Neural progenitor cell (in vitro differentiated cells): ENCODE measurements at regions not wholly inside any gene's neighbourhood (a gene's known extent, or its start where the extent isn't known, plus 50 kb on each side); places are given as distances from the start of the nearest gene placed in this dataset.

Experiments used
- DNase-seq: peaks from one replicate; pipeline ENCODE4 v3.0.0-alpha.2; 2016; ENCODE audit warnings: low spot score
- H2AFZ ChIP-seq: fragments of 200-600 bp; sonication (generic); replicated peaks from 2 replicates; pipeline ENCODE4 v1.6.1; 2016; ENCODE audit warnings: antibody characterized with exemption
- H3F3A ChIP-seq: fragments of 200-600 bp; sonication (generic); 2 replicates; pipeline ENCODE4 v1.6.1; 2016; ENCODE audit warnings: antibody characterized with exemption, low read depth
- H3K27ac ChIP-seq: fragments of 200-600 bp; sonication (generic); 2 replicates; pipeline ENCODE4 v1.5.1; 2016; ENCODE audit warnings: mild to moderate bottlenecking
- H3K27me3 ChIP-seq: fragments of 200-600 bp; sonication (generic); 2 replicates; pipeline ENCODE4 v1.6.1; 2016; ENCODE audit warnings: mild to moderate bottlenecking, moderate library complexity
- H3K36me3 ChIP-seq: fragments of 200-600 bp; sonication (generic); 2 replicates; pipeline ENCODE4 v1.5.1; 2016
- H3K4me1 ChIP-seq: fragments of 200-600 bp; sonication (generic); 2 replicates; pipeline ENCODE4 v1.6.1; 2016; ENCODE audit warnings: mixed run types
- H3K4me2 ChIP-seq: fragments of 200-600 bp; sonication (generic); 2 replicates; pipeline ENCODE4 v1.6.1; 2016
- H3K4me3 ChIP-seq: fragments of 200-600 bp; sonication (generic); 2 replicates; pipeline ENCODE4 v1.5.1; 2016
- H3K79me2 ChIP-seq: fragments of 200-600 bp; sonication (generic); 2 replicates; pipeline ENCODE4 v1.6.1; 2016; ENCODE audit warnings: low read depth
- H3K9ac ChIP-seq: fragments of 200-600 bp; sonication (generic); 2 replicates; pipeline ENCODE4 v1.6.1; 2016
- H3K9me3 ChIP-seq: fragments of 200-600 bp; sonication (generic); 2 replicates; pipeline ENCODE4 v1.5.1; 2016; ENCODE audit warnings: low read depth
- H4K20me1 ChIP-seq: fragments of 200-600 bp; sonication (generic); 2 replicates; pipeline ENCODE4 v1.6.1; 2016; ENCODE audit warnings: low read depth
- H3K27ac Mint-ChIP-seq: 3 replicates; pipeline ENCODE4 v1.8.0; 2021; ENCODE audit warnings: mixed read lengths
- H3K27me3 Mint-ChIP-seq: 2 replicates; pipeline ENCODE4 v1.8.0; 2022; ENCODE audit warnings: low read depth, mild to moderate bottlenecking, inconsistent platforms, moderate library complexity, mixed read lengths; ENCODE audit not compliant: insufficient read depth
- H3K36me3 Mint-ChIP-seq: 3 replicates; pipeline ENCODE4 v1.8.0; 2021; ENCODE audit warnings: mixed read lengths
- H3K4me1 Mint-ChIP-seq: 3 replicates; pipeline ENCODE4 v1.8.0; 2021; ENCODE audit warnings: mixed read lengths
- H3K4me3 Mint-ChIP-seq: 3 replicates; pipeline ENCODE4 v1.8.0; 2021; ENCODE audit warnings: mild to moderate bottlenecking, moderate library complexity, mixed read lengths
- H3K9me3 Mint-ChIP-seq: 3 replicates; pipeline ENCODE4 v1.8.0; 2020; ENCODE audit warnings: mixed read lengths
- CTCF ChIP-seq: fragments of 200-600 bp; sonication (generic); IDR thresholded peaks from 2 replicates; pipeline ENCODE4 v1.5.1; 2017; ENCODE audit warnings: antibody characterized with exemption, mild to moderate bottlenecking
- EZH2 ChIP-seq: fragments of 200-600 bp; sonication (generic); IDR thresholded peaks from 2 replicates; pipeline ENCODE4 v1.6.1; 2017; ENCODE audit warnings: antibody characterized with exemption, mild to moderate bottlenecking, moderate library complexity
- EZH2phosphoT487 ChIP-seq: fragments of 200-600 bp; sonication (generic); IDR thresholded peaks from 2 replicates; pipeline ENCODE4 v1.6.1; 2017; ENCODE audit warnings: antibody characterized with exemption

GRCh38 chr1:182246783-182247182 is 144.8 kb downstream of the GLUL start:
- TF ChIP-seq EZH2phosphoT487 = no peak
- TF ChIP-seq CTCF = no peak
- no peak for TF ChIP-seq EZH2

DNA sequence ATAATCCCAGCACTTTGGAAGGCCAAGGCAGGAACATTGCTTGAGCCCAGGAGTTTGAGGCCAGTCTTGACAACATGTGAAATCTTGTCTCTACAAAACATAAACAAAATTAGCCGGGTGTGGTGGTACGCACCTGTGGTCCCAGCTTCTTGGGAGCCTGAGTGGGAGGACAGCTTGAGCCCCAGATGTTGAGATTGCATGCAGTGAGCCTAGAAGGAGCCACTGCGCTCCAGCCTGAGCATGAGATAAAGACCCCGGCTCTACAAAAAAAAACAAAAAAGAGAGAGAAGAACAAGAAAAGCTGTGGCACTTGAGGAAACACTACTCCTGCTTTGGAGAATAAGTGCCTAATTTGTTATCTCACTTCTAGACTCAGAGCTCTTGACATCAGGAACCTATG is 146.6 kb downstream of the GLUL start:
- H3K27me3 ChIP-seq = no peaks in the 10 kb centered on the region
- H3K79me2 ChIP-seq = no peaks in the 10 kb centered on the region
- no peaks in the 10 kb centered on the region for H4K20me1 ChIP-seq
- Mint-ChIP-seq H3K36me3 (no peaks in the 10 kb centered on the region), H3K27me3 (peaks cover 10% of the 10 kb centered on the region), H3K9me3 (no peaks in the 10 kb centered on the region), H3K4me1 (no peaks in the 10 kb centered on the region), H3K27ac (no peak overlapping the region), H3K4me3 (no peak overlapping the region)
- H3K9ac ChIP-seq = no peak overlapping the region
- H3K4me2 ChIP-seq = no peak overlapping the region
- H3K36me3 ChIP-seq = no peaks in the 10 kb centered on the region
- no peak for DNase-seq
- no peak overlapping the region for H3K4me3 ChIP-seq
- TF ChIP-seq CTCF = no peak
- peaks cover 12% of the 10 kb centered on the region for H3K4me1 ChIP-seq
- H2AFZ ChIP-seq = no peak overlapping the region
- H3K27ac ChIP-seq = no peak overlapping the region
- no peaks in the 10 kb centered on the region for H3K9me3 ChIP-seq
- peaks cover 5% of the 10 kb centered on the region for H3F3A ChIP-seq

More at GRCh38 chr1:182246783-182247182, 144.8 kb downstream of the GLUL start:
- Histone ChIP-seq H3K27ac (no peak overlapping the region), H2AFZ (no peak overlapping the region), H4K20me1 (no peaks in the 10 kb centered on the region), H3K27me3 (no peaks in the 10 kb centered on the region), H3K36me3 (no peaks in the 10 kb centered on the region), H3K4me3 (no peak overlapping the region), H3K4me2 (no peak overlapping the region), H3K9me3 (no peaks in the 10 kb centered on the region), H3F3A (peaks cover 5% of the 10 kb centered on the region), H3K79me2 (no peaks in the 10 kb centered on the region), H3K4me1 (peaks cover 12% of the 10 kb centered on the region), H3K9ac (no peak overlapping the region)
- peaks cover 8% of the 10 kb centered on the region for H3K27me3 Mint-ChIP-seq
- DNase-seq = no peak
- no peaks in the 10 kb centered on the region for H3K4me1 Mint-ChIP-seq
- no peaks in the 10 kb centered on the region for H3K36me3 Mint-ChIP-seq
- H3K9me3 Mint-ChIP-seq = no peaks in the 10 kb centered on the region
- no peak overlapping the region for H3K27ac Mint-ChIP-seq
- H3K4me3 Mint-ChIP-seq = no peak overlapping the region

DNA sequence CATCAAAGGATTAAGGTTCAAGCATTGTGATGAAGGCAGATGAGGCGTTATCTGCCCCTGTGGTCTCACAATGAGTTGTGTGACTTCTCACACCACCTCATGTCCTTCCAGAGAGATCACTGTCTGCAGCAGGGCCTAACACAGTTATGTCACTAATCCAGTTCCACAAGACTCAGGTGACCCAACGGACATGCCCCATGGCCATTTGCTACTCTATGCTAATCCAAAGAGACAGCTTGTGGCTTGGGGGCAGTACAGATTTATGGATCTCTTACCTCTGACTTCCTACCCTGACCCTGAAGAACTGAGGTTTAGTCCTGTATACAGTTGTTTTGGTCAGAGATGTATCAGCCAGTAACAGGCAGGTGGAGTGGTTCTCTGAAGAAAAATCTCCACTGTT is 147.1 kb downstream of the GLUL start:
- DNase-seq = no peak
- H3K27me3 Mint-ChIP-seq = peaks cover 10% of the 10 kb centered on the region
- no peaks in the 10 kb centered on the region for H3K36me3 ChIP-seq
- TF ChIP-seq CTCF = no peak
- TF ChIP-seq EZH2 = no peak
- no peak for TF ChIP-seq EZH2phosphoT487
- H3K4me1 ChIP-seq = peaks cover 12% of the 10 kb centered on the region
- no peaks in the 10 kb centered on the region for H4K20me1 ChIP-seq
- H3K9me3 Mint-ChIP-seq = no peaks in the 10 kb centered on the region
- H3K4me3 Mint-ChIP-seq = no peak overlapping the region
- no peak overlapping the region for H3K27ac Mint-ChIP-seq
- peaks cover 5% of the 10 kb centered on the region for H3F3A ChIP-seq
- no peak overlapping the region for H2AFZ ChIP-seq
- H3K27me3 ChIP-seq = no peaks in the 10 kb centered on the region
- no peaks in the 10 kb centered on the region for H3K79me2 ChIP-seq
- no peaks in the 10 kb centered on the region for H3K9me3 ChIP-seq
- H3K4me3 ChIP-seq = no peak overlapping the region
- H3K9ac ChIP-seq = no peak overlapping the region
- no peaks in the 10 kb centered on the region for H3K36me3 Mint-ChIP-seq
- no peaks in the 10 kb centered on the region for H3K4me1 Mint-ChIP-seq
- H3K4me2 ChIP-seq = no peak overlapping the region
- H3K27ac ChIP-seq = no peak overlapping the region

- H3K36me3 Mint-ChIP-seq = no peaks in the 10 kb centered on the region
- no peak overlapping the region for H3K4me3 ChIP-seq
- DNase-seq = no peak
- H3K79me2 ChIP-seq = no peaks in the 10 kb centered on the region
- peaks cover 9% of the 10 kb centered on the region for H3K27me3 Mint-ChIP-seq
- no peak overlapping the region for H3K27ac Mint-ChIP-seq
- no peaks in the 10 kb centered on the region for H4K20me1 ChIP-seq
- H2AFZ ChIP-seq = no peak overlapping the region
- no peak overlapping the region for H3K4me2 ChIP-seq
- H3K36me3 ChIP-seq = no peaks in the 10 kb centered on the region
- no peaks in the 10 kb centered on the region for H3K4me1 ChIP-seq
- no peak for TF ChIP-seq CTCF
- no peak for TF ChIP-seq EZH2phosphoT487
- no peak for TF ChIP-seq EZH2
- no peak overlapping the region for H3K27ac ChIP-seq
- H3K27me3 ChIP-seq = no peaks in the 10 kb centered on the region
- no peak overlapping the region for H3K9ac ChIP-seq
- no peaks in the 10 kb centered on the region for H3K9me3 ChIP-seq
- no peak overlapping the region for H3K4me3 Mint-ChIP-seq
- H3K4me1 Mint-ChIP-seq = no peaks in the 10 kb centered on the region
- H3F3A ChIP-seq = no peaks in the 10 kb centered on the region
- no peaks in the 10 kb centered on the region for H3K9me3 Mint-ChIP-seq
Observed at GRCh38 chr1:182242641-182243040, 148.9 kb downstream of the GLUL start.
